Stimulated activated CD8-positive, alpha-beta memory T cell treated with anti-CD3 and anti-CD28 coated beads, Interleukin-12 subunit alpha, Interleukin-12 subunit beta, amount 100 ng/mL, for 4 hours (primary cell): ENCODE measurements at regions not wholly inside any gene's neighbourhood (a gene's known extent, or its start where the extent isn't known, plus 50 kb on each side); places are given as distances from the start of the nearest gene placed in this dataset.

Source experiments
- DNase-seq: peaks from one replicate; pipeline ENCODE4 v3.0.0-alpha.2; 2020; ENCODE audit warnings: low read depth

DNA sequence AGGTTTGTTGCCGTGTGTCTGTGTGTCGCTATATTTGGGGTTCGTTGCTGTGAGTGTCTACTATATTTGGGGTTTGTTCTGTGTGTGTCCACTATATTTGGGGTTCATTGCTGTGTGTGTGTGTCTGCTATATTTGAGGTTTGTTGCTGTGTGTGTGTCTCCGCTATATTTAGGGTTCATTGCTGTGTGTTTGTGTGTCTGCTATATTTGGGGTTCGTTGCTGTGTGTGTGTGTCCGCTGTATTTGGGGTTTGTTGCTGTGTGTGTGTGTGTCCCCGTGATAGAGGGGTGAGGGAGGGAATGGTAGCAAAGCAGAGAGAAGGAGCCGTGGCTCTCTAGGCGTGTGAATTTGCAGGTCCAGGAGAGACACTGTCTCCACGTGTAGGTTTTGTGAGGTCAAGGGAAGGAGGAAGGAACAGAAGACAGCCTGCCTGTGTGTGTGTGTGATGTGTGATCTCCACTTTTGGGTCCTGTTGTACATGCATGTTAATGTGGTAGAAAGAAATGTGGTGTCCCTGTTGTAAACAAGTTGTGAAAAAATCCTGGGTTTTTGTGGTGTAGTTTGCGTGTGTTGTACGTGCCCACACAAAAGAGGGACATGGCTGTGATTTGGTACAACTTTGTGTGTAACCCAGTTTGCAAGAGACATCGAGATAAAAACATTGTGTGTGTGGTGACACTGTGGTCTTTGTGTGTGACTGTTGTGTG, 56.3 kb upstream of the ECE1 start:
- no peak for DNase-seq

DNA sequence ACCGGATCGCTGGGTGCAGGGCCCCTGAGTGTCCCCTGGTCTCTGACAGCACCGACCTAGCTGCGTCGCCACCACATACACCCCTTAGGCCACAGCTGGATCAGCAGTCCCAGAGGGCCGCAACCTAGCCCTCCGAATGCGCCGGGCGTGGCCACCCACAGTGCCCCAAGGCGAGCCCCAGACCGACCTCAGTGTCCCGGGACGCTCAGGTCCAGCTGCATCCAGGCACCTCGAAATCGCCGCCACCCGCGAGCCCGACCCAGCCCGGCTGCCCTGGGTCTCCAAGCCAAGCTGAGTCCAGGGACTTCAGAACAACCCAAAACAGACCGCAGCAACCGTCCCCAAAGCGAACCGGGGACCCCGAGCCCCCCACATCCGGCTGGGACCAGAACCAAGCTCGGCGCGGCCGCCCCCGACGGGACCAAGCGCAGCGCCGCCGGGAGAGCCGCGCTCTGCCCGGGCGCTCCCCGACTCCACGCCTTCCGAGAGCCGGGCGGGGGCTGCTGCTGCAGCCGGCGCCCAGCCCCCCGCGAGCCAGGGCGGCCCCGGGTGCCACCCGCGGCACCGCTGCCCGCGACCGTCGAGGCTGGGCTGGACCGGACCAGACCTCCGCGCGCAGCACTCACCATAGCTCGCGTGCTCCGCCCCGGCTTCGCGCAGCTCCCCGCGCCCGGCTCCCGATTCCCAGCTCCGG, 54.6 kb upstream of the ECE1 start:
- no peak for DNase-seq

DNA sequence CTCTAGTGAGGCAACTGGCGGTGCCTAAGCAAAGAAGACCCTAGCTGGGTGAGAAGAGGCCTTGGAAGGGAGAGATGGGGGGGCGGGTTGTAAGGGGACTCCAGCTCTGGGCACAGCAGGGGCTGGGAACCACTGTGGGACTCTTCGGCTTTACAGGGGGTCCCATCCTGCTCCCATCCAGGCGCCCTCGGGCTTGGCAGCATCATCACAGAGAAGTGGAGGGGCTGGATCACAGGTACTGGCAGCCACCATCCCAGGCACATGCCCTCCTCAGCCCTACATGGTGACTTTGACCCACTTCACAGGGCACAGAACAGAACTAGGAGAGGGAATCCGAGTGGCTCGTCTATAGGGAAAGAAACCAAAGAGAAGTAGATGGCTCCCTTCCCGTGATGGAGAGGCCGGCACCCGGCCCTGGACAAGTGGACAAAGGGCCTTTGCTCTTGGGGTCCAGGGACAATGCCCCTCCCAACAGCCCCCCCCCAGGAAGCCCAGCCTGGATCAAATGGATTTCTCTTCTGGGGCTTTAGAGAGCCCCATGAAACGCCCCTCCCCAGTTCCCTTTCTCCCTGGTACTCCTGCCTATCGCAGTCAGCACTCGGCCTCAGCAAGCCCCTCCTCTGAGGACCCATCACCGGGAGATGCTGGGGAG, 54.0 kb upstream of the ECE1 start:
- DNase-seq, result no peak

DNA sequence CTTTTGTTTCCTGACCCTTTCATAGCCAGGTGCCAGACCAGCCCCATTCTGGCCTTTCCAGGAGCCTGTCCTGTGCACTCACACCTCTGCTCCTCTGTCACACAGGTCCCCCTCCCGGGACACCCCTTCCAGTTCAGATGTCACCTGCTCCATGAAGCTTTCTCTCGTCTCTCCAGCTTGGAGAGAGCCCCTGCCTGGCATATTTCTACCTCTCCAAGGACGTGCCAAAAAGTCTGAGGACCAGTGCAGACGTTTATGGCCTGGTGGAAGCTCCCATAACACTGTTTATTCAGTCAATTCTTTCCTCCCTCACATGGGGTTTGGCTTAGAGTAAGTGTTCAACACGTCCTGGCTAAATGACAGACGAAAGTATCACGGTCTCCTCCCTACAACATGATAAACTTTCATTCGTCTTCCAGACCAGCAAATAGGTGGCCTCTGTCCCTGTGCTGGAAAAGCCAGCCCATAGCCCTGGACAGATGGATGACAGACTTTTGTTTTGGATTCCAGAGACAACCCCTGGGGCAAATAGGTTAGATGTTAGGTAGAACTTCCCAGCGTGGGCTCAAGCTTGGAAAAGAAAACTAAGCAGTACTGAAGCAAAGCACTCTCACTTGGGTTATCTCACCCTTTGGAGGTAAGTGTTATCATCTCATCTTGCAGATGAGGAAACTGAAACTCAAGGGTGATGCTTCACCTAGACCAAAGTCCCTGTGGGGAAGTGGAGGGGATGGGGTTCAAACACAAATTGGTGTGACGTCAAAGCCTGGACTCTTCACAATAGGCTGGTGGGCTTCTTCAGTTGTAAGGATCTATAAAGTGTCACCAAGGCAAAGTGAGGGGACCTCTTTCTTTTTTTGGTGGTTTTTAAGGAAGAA, 52.9 kb upstream of the ECE1 start:
- DNase-seq, result no peak

DNA sequence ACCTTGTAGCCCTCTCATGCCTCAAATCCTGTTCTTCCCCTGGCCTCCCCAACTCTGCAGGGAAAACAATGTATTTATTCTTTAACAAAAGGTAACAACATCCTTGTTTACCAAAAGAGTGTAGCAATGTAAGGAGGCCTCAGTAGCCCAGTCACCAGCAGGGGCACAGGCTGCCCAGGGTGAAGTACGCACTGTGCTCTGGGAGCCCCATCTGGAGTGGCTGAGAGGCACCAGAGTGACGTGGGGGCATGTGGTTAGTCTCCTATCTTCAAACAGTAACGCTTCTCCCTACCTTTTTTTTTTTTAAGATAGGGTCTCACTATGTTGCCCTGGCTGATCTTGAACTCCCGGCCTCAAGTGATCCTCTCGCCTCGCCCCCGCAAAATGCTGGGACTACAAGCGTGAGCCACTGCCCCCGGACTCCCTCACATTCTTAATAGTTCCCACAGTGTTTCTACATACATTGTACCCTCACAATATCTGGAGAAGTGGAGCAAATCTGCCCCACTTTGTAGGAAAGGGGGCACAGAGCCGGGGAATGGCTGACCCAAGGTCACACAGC, 51.3 kb upstream of the ECE1 start:
- DNase-seq, result no peak

DNA sequence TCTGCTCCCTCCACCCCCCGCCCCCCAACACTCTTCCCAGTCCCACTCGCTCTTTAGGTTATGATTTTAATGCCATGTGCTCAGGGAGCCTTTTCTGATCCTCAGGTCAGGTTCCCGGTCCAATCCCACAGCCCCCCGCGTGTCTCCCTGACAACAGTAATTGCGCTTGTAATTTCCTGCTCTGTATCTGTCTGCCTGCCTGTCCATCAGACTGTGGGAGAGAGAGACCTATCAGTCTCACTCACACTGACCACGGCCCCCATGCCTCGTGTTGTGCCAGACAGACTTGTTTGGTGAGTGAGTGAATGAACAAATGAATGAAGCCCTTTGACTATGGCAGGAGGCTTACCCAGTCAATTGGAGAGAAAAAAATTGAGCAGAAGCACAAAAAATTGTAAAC, 50.8 kb upstream of the ECE1 start:
- DNase-seq, result no peak

DNA sequence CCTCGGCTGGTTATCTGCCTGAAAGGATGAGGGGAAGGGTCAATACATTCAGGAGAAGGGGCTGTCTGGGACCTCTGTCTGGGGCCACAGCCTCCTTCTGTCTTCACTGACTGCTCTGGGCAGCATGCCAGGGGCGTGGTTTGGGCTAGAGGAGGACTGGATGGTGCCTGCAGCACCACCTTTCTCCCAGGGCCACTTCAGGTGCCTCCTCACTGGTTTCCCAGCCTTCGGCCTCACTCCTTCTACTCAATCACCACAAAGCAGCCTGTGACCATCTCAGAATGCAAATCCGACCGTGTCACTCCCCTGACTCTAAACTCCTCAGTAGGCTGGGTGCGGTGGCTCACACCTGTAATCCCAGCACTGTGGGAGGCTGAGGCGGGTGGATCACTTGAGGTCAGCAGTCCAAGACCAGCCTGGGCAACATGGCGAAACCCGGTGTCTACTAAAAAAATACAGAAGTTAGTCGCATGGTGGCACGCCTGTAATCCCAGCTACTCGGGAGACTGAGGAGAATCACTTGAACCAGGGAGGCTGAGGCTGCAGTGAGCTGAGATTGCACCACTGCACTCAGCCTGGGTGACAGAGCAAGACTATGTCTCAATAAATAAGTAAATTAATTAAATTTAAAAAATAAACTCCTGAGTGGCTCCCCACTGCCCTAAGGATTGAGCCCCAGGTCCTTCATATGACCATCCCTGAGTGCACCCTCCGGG, 50.1 kb upstream of the ECE1 start:
- no peak for DNase-seq
